Neural progenitor cell (in vitro differentiated cells): ENCODE measurements at regions not wholly inside any gene's neighbourhood (a gene's known extent, or its start where the extent isn't known, plus 50 kb on each side); places are given as distances from the start of the nearest gene placed in this dataset.

Experiments
- CTCF ChIP-seq: fragments of 200-600 bp; sonication (generic); IDR thresholded peaks from 2 replicates; pipeline ENCODE4 v1.5.1; 2017; ENCODE audit warnings: antibody characterized with exemption, mild to moderate bottlenecking
- EZH2phosphoT487 ChIP-seq: fragments of 200-600 bp; sonication (generic); IDR thresholded peaks from 2 replicates; pipeline ENCODE4 v1.6.1; 2017; ENCODE audit warnings: antibody characterized with exemption

DNA sequence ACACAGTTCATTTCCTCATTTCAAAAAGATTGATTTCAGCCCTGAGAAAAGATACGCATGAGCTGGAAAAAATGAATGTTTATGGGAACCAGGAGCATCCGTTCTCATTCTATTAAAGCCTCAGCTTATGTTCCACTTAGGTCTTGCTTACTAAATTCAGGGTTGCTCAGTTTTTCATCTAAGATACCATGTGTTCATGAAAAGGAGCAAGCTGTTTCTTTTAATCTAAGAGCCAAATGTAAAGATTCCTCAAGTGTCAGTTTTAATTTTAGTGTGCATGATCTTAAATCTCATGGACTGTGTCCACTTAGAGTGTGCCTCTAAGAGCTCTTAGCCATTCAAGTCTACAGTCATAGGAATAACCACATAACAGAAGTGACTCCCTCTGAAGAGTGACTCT, 141.5 kb upstream of the ARHGAP42 start:
- TF ChIP-seq CTCF, result no peak
- no peak for TF ChIP-seq EZH2phosphoT487
